GM18505 (cell line): ENCODE measurements at regions not wholly inside any gene's neighbourhood (a gene's known extent, or its start where the extent isn't known, plus 50 kb on each side); places are given as distances from the start of the nearest gene placed in this dataset.

Source experiments
- ATAC-seq: cut with Tn5 transposase; IDR thresholded peaks from one replicate; pipeline ENCODE4 v1.9.1; 2021; ENCODE audit not compliant: unreplicated experiment
- POLR2A ChIP-seq: IDR thresholded peaks from 4 replicates; pipeline ENCODE4 v1.6.1; 2011; ENCODE audit warnings: borderline replicate concordance; ENCODE audit not compliant: insufficient read depth, insufficient read length; ENCODE audit errors: extremely low read depth

DNA sequence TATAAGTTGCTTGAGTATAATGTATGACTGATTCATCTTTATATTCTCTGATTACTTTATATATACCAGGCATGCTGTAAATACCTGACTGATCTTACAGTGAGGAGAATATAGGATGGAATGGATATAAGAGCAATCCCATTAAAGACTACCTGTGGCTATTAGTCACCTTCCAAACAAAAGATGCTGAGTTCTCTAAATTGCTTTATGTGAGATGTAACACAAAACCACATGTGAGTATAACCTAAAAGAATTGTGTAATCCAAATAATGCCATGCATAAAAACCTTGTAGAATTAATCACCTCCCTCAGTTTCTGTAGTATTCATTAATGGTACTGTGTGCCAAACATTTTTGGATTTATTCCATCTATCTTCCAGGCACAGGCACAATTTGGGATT is 134.6 kb upstream of the LRRC7 start:
- no peak for ATAC-seq
- TF ChIP-seq POLR2A, result no peak

- no peak for TF ChIP-seq POLR2A
- no peak for ATAC-seq
Observed at GRCh38 chr1:69436151-69436550, 131.6 kb upstream of the LRRC7 start.

GRCh38 chr1:69438056-69438795 is 129.5 kb upstream of the LRRC7 start:
- no peak for TF ChIP-seq POLR2A
- no peak for ATAC-seq

- no peak for ATAC-seq
- no peak for TF ChIP-seq POLR2A
Observed at GRCh38 chr1:69441496-69441895, 126.2 kb upstream of the LRRC7 start.

GRCh38 chr1:69451196-69451595 is 116.5 kb upstream of the LRRC7 start:
- ATAC-seq, result no peak
- no peak for TF ChIP-seq POLR2A

DNA sequence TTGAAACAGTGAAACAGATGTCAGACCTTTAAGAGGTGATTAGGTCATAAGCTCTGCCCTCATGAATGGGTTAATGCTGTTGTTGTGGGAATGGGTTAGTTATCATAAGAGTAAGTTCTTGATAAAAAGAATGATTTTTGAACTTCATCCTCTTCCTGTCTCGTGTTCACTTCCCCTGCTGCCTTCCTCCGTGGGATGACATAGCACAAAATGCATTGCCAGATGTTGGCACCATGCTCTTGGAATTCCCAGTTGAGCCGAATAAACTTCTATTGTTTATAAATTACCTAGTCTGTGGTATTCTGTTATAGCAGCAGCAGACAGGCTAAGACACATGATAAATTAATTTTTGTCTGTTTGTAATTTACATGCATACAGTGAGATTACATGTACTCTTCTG is 112.0 kb upstream of the LRRC7 start:
- TF ChIP-seq POLR2A, result no peak

GRCh38 chr1:69459244-69459643 is 108.5 kb upstream of the LRRC7 start:
- no peak for ATAC-seq
- TF ChIP-seq POLR2A, result no peak

More for the DNA sequence above, 112.0 kb upstream of the LRRC7 start:
- ATAC-seq, result no peak

- ATAC-seq, result no peak
- no peak for TF ChIP-seq POLR2A
Observed at GRCh38 chr1:69475021-69475420, 92.7 kb upstream of the LRRC7 start.

DNA sequence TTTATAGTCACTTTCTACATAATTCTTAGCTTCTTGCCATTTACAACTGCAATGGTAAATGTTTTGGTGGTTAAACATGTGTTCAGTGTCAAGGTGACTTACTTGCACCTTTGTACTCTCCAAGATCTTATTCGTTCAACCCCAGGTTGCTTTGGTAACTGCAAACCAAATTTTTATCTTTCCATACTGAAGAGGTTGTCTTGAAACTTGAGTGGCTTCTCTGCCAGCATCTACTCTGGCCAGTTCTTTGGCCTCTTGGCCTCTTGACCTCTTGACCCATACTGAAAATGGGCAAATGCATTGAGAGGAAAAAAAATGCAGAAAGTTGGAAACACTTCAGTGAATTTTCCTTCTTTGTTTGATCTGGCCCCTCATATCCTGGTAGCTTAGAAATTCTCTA is 88.0 kb upstream of the LRRC7 start:
- no peak for TF ChIP-seq POLR2A
- ATAC-seq, result no peak

DNA sequence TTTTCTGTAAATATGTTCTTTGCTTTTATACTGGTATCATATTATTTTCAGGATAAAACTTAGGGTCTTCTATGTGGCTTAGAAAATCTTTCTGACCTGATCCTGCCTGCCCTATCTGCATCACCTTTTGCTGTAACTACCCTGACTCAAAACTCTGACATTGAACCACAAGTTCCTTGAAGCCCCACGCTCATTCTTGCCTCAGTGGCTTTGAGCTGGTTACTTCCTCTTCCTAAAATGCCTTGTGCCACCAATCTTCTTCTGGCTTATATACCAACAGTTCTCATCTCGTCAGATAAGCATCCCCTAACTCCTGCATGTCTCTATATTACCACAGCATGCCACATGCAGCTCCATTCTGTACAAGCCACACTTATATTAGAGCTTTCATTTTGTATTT is 84.5 kb upstream of the LRRC7 start:
- no peak for ATAC-seq
- no peak for TF ChIP-seq POLR2A

- ATAC-seq, result no peak
Observed at GRCh38 chr1:69485616-69486015, 82.1 kb upstream of the LRRC7 start.

GRCh38 chr1:69491416-69491815 is 76.3 kb upstream of the LRRC7 start:
- TF ChIP-seq POLR2A, result no peak
- ATAC-seq, result no peak

More at GRCh38 chr1:69485616-69486015, 82.1 kb upstream of the LRRC7 start:
- no peak for TF ChIP-seq POLR2A

- no peak for TF ChIP-seq POLR2A
- ATAC-seq, result no peak
Observed at GRCh38 chr1:69492286-69492685, 75.4 kb upstream of the LRRC7 start.

DNA sequence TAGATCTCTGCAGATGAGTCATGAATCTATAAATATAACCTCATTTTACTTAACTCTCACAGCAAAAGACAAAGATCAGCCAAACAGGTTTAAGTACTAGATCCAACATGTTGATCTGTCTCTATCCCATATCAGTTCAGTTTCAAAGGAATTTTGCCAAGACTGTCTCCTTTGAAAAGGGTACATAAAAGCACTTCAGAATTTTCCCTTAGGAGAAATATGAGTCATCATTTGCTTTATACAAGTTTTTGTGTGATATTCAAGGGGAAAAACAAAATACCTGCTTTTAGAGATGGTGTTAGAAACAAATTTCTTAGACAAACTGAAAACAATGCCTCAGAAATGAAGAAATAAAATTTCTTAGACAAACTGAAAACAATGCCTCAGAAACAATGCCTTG is 73.5 kb upstream of the LRRC7 start:
- no peak for ATAC-seq
- no peak for TF ChIP-seq POLR2A
